DMS114 treated with DMSO at 0.1 percent for 48 hours (cell line): ENCODE measurements at regions not wholly inside any gene's neighbourhood (a gene's known extent, or its start where the extent isn't known, plus 50 kb on each side); places are given as distances from the start of the nearest gene placed in this dataset.
"Not testable (repeated sequence)": the region's sequence is repeated elsewhere in the genome, so short reads cannot be mapped to it uniquely, and the experiment has no call there.

Experiments used
- DNase-seq: peaks from one replicate; lab custom pipeline; 2025; ENCODE audit not compliant: unreplicated experiment; lab: John Stamatoyannopoulos, UW

GRCh38 chr21:35540950-35541638 lies 492.0 kb upstream of the RUNX1 start:
- DNase-seq = no peak

GRCh38 chr21:35538386-35538785 lies 489.3 kb upstream of the RUNX1 start:
- no peak for DNase-seq

GRCh38 chr21:35537604-35538003 lies 488.5 kb upstream of the RUNX1 start:
- DNase-seq = no peak

- no peak for DNase-seq
Measured at GRCh38 chr21:35533893-35534292, 484.8 kb upstream of the RUNX1 start.

- DNase-seq = no peak
Measured at GRCh38 chr21:35530766-35531165, 481.7 kb upstream of the RUNX1 start.

GRCh38 chr21:35529171-35529863 lies 480.2 kb upstream of the RUNX1 start:
- DNase-seq = no peak

- DNase-seq = no peak
Measured at GRCh38 chr21:35528116-35529042, 479.3 kb upstream of the RUNX1 start.

- no peak for DNase-seq
Measured at GRCh38 chr21:35527358-35527757, 478.3 kb upstream of the RUNX1 start.

- no peak for DNase-seq
Measured at GRCh38 chr21:35525443-35525842, 476.3 kb upstream of the RUNX1 start.

- no peak for DNase-seq
Measured at GRCh38 chr21:35521852-35522505, 472.9 kb upstream of the RUNX1 start.

GRCh38 chr21:35521293-35521692 lies 472.2 kb upstream of the RUNX1 start:
- DNase-seq = no peak

GRCh38 chr21:35520856-35521255 lies 471.8 kb upstream of the RUNX1 start:
- DNase-seq = no peak

GRCh38 chr21:35520302-35520701 lies 471.2 kb upstream of the RUNX1 start:
- no peak for DNase-seq

GRCh38 chr21:35517865-35518264 lies 468.8 kb upstream of the RUNX1 start:
- DNase-seq = no peak

GRCh38 chr21:35516292-35516691 lies 467.2 kb upstream of the RUNX1 start:
- DNase-seq = not testable (repeated sequence)

GRCh38 chr21:35512346-35512745 lies 463.2 kb upstream of the RUNX1 start:
- no peak for DNase-seq

GRCh38 chr21:35511696-35512162 lies 462.6 kb upstream of the RUNX1 start:
- no peak for DNase-seq

GRCh38 chr21:35510957-35511695 lies 462.0 kb upstream of the RUNX1 start:
- DNase-seq = no peak

- no peak for DNase-seq
Measured at GRCh38 chr21:35510294-35510693, 461.2 kb upstream of the RUNX1 start.

- no peak for DNase-seq
Measured at GRCh38 chr21:35509001-35509704, 460.1 kb upstream of the RUNX1 start.
